KMS-11 (cell line): ENCODE measurements at regions not wholly inside any gene's neighbourhood (a gene's known extent, or its start where the extent isn't known, plus 50 kb on each side); places are given as distances from the start of the nearest gene placed in this dataset.

Experiments used
- H2AFZ ChIP-seq: fragments of 200-600 bp; sonication (generic); 2 replicates; pipeline ENCODE4 v1.6.1; 2016; ENCODE audit warnings: antibody characterized with exemption, mixed run types, low read depth
- H3K27ac ChIP-seq: fragments of 200-600 bp; sonication (generic); 2 replicates; pipeline ENCODE4 v1.6.1; 2016; ENCODE audit warnings: mild to moderate bottlenecking, mixed run types
- H3K27me3 ChIP-seq: fragments of 200-600 bp; sonication (generic); 2 replicates; pipeline ENCODE4 v1.6.1; 2017; ENCODE audit warnings: mild to moderate bottlenecking, low read depth, mixed run types, moderate library complexity; ENCODE audit not compliant: insufficient read depth
- H3K36me3 ChIP-seq: fragments of 200-600 bp; sonication (generic); 2 replicates; pipeline ENCODE4 v1.6.1; 2017; ENCODE audit warnings: mild to moderate bottlenecking, mixed run types; ENCODE audit not compliant: insufficient read depth
- H3K4me1 ChIP-seq: fragments of 200-600 bp; sonication (generic); 2 replicates; pipeline ENCODE4 v1.6.1; 2016; ENCODE audit warnings: mild to moderate bottlenecking, low read depth, mixed run types; ENCODE audit not compliant: poor library complexity, severe bottlenecking
- H3K4me2 ChIP-seq: fragments of 200-600 bp; sonication (generic); 2 replicates; pipeline ENCODE4 v1.7.0; 2016; ENCODE audit warnings: mild to moderate bottlenecking, mixed run types
- H3K4me3 ChIP-seq: fragments of 200-600 bp; sonication (generic); IDR thresholded peaks from 2 replicates; pipeline ENCODE4 v1.6.1; 2017; ENCODE audit warnings: low read depth, low read length, mixed read lengths; ENCODE audit not compliant: insufficient read depth
- H3K79me2 ChIP-seq: fragments of 200-600 bp; sonication (generic); 2 replicates; pipeline ENCODE4 v1.6.1; 2016; ENCODE audit warnings: low read depth, mixed run types; ENCODE audit not compliant: insufficient read depth
- H3K9ac ChIP-seq: fragments of 200-600 bp; sonication (generic); 2 replicates; pipeline ENCODE4 v1.6.1; 2016; ENCODE audit warnings: mild to moderate bottlenecking, mixed run types
- H4K20me1 ChIP-seq: fragments of 200-600 bp; sonication (generic); 2 replicates; pipeline ENCODE4 v1.6.1; 2016; ENCODE audit warnings: mild to moderate bottlenecking, mixed run types; ENCODE audit not compliant: insufficient read depth
- CTCF ChIP-seq: fragments of 200-600 bp; sonication (generic); conservative IDR thresholded peaks from 2 replicates; pipeline ENCODE4 v1.6.1; 2017; ENCODE audit warnings: low read depth, mild to moderate bottlenecking, antibody characterized with exemption, low read length, moderate library complexity, mixed read lengths

- Histone ChIP-seq H3K4me3 (no peak overlapping the region), H3K36me3 (no peaks in the 10 kb centered on the region), H3K79me2 (no peaks in the 10 kb centered on the region), H3K27ac (no peak overlapping the region), H3K27me3 (no peaks in the 10 kb centered on the region), H3K4me2 (no peak overlapping the region), H4K20me1 (no peaks in the 10 kb centered on the region), H3K9ac (no peak overlapping the region), H2AFZ (no peak overlapping the region), H3K4me1 (peaks cover 10% of the 10 kb centered on the region)
- no peak for TF ChIP-seq CTCF
Measured at GRCh38 chr5:96232602-96233001, 200.4 kb downstream of the PCSK1 start.

- no peak overlapping the region for H3K9ac ChIP-seq
- no peak overlapping the region for H2AFZ ChIP-seq
- H3K27me3 ChIP-seq, result no peaks in the 10 kb centered on the region
- H3K36me3 ChIP-seq, result no peaks in the 10 kb centered on the region
- no peak overlapping the region for H3K4me3 ChIP-seq
- no peak for TF ChIP-seq CTCF
- H4K20me1 ChIP-seq, result no peaks in the 10 kb centered on the region
- no peak overlapping the region for H3K27ac ChIP-seq
- no peak overlapping the region for H3K4me2 ChIP-seq
- H3K79me2 ChIP-seq, result no peaks in the 10 kb centered on the region
- H3K4me1 ChIP-seq, result no peaks in the 10 kb centered on the region
Measured at GRCh38 chr5:96229188-96229587, 203.9 kb downstream of the PCSK1 start.

GRCh38 chr5:96228408-96228807 lies 204.6 kb downstream of the PCSK1 start:
- no peak overlapping the region for H3K4me2 ChIP-seq

GRCh38 chr5:96227957-96228356 lies 205.1 kb downstream of the PCSK1 start:
- no peaks in the 10 kb centered on the region for H3K79me2 ChIP-seq
- H3K4me1 ChIP-seq, result no peaks in the 10 kb centered on the region
- H3K4me3 ChIP-seq, result no peak overlapping the region
- H3K9ac ChIP-seq, result no peak overlapping the region
- no peaks in the 10 kb centered on the region for H4K20me1 ChIP-seq
- H3K27ac ChIP-seq, result no peak overlapping the region
- no peaks in the 10 kb centered on the region for H3K27me3 ChIP-seq
- no peak for TF ChIP-seq CTCF
- no peaks in the 10 kb centered on the region for H3K36me3 ChIP-seq
- no peak overlapping the region for H2AFZ ChIP-seq
- H3K4me2 ChIP-seq, result no peak overlapping the region

More at GRCh38 chr5:96228408-96228807, 204.6 kb downstream of the PCSK1 start:
- Histone ChIP-seq H2AFZ (no peak overlapping the region), H4K20me1 (no peaks in the 10 kb centered on the region), H3K4me3 (no peak overlapping the region), H3K79me2 (no peaks in the 10 kb centered on the region), H3K9ac (no peak overlapping the region), H3K27ac (no peak overlapping the region), H3K36me3 (no peaks in the 10 kb centered on the region), H3K27me3 (no peaks in the 10 kb centered on the region), H3K4me1 (no peaks in the 10 kb centered on the region)
- no peak for TF ChIP-seq CTCF
